SK-N-SH (cell line): ENCODE measurements at regions not wholly inside any gene's neighbourhood (a gene's known extent, or its start where the extent isn't known, plus 50 kb on each side); places are given as distances from the start of the nearest gene placed in this dataset.

Experiments
- CTCF ChIA-PET: fragments of 300-600, 350-600 bp; formaldehyde crosslinking; extraction: SDS; loops from one replicate; lab custom pipeline; 2021; lab: Yijun Ruan, JAX
- POLR2A ChIA-PET: fragments of 350-600 bp; sonication (Branson Sonifier 250); formaldehyde crosslinking; extraction: SDS; loops from one replicate; lab custom pipeline; 2020; ENCODE audit warnings: antibody characterized with exemption, inconsistent platforms; lab: Yijun Ruan, JAX
- DNase-seq: peaks from one replicate; pipeline ENCODE4 v3.0.0; 2012
- H2AFZ ChIP-seq: fragments of 200-600 bp; sonication (generic); 2 replicates; pipeline ENCODE4 v1.8.1; 2016; ENCODE audit warnings: antibody characterized with exemption, mild to moderate bottlenecking, low read depth
- H3F3A ChIP-seq: fragments of 200-600 bp; sonication (generic); replicated peaks from 2 replicates; pipeline ENCODE3; 2016; ENCODE audit warnings: antibody characterized with exemption, mild to moderate bottlenecking; ENCODE audit not compliant: insufficient read depth
- H3K27ac ChIP-seq, 2 experiments: fragments of 200-500 bp in 1 of 2; fragments of 200-600 bp in 1 of 2; sonication (Bioruptor generic) in 1 of 2; sonication (generic), shearing (Covaris generic) in 1 of 2; 2 replicates each; pipeline versions ENCODE4 v1.5.1 to v1.6.1; 2014 to 2016; ENCODE audit warnings: low read depth in 2 of 2, inconsistent platforms in 1 of 2, low read length in 1 of 2, mild to moderate bottlenecking in 1 of 2, mixed read lengths in 1 of 2
- H3K27me3 ChIP-seq: fragments of 200-600 bp; sonication (generic), shearing (Covaris generic); 2 replicates; pipeline ENCODE4 v1.6.1; 2016; ENCODE audit warnings: mixed run types; ENCODE audit not compliant: insufficient read depth
- H3K36me3 ChIP-seq, 2 experiments: fragments of 200-500 bp in 1 of 2; fragments of 200-600 bp in 1 of 2; sonication (Bioruptor generic) in 1 of 2; sonication (generic) in 1 of 2; replicated peaks in 1 of 2; 2 replicates each; pipeline versions ENCODE3 to v1.5.1; 2014 to 2016; ENCODE audit warnings: low read length in 1 of 2, mild to moderate bottlenecking in 1 of 2; ENCODE audit not compliant: insufficient read depth in 2 of 2, control insufficient read depth in 1 of 2
- H3K4me1 ChIP-seq, 2 experiments: fragments of 200-500 bp in 1 of 2; fragments of 200-600 bp in 1 of 2; sonication (Bioruptor generic) in 1 of 2; sonication (generic), shearing (Covaris generic) in 1 of 2; 2 replicates each; pipeline versions ENCODE4 v1.5.1 to v1.6.1; 2014 to 2016; ENCODE audit warnings: low read depth in 1 of 2, low read length in 1 of 2, mixed run types in 1 of 2; ENCODE audit not compliant: insufficient read depth in 2 of 2, control insufficient read depth in 1 of 2
- H3K4me2 ChIP-seq: fragments of 200-600 bp; sonication (generic), shearing (Covaris generic); 2 replicates; pipeline ENCODE4 v1.6.1; 2017; ENCODE audit warnings: mixed run types
- H3K4me3 ChIP-seq, 2 experiments: fragments of 200-500 bp in 1 of 2; fragments of 200-600 bp in 1 of 2; sonication (Bioruptor generic) in 1 of 2; sonication (generic), shearing (Covaris generic) in 1 of 2; 2 replicates each; pipeline versions ENCODE4 v1.5.1 to v1.8.1; 2014 to 2016; ENCODE audit warnings: low read depth in 2 of 2, inconsistent platforms in 1 of 2, low read length in 1 of 2, mild to moderate bottlenecking in 1 of 2, mixed read lengths in 1 of 2, moderate library complexity in 1 of 2
- H3K79me2 ChIP-seq: fragments of 200-600 bp; sonication (generic); 2 replicates; pipeline ENCODE4 v1.8.1; 2017; ENCODE audit warnings: mild to moderate bottlenecking; ENCODE audit not compliant: insufficient read depth
- H3K9ac ChIP-seq: fragments of 200-600 bp; sonication (generic); 2 replicates; pipeline ENCODE4 v1.6.1; 2017; ENCODE audit warnings: mixed run types
- H3K9me2 ChIP-seq: fragments of 200-600 bp; sonication (generic); 2 replicates; pipeline ENCODE4 v1.6.1; 2017; ENCODE audit warnings: mixed run types
- H3K9me3 ChIP-seq: fragments of 200-600 bp; sonication (generic); 2 replicates; pipeline ENCODE4 v1.6.1; 2017; ENCODE audit warnings: mixed run types, mild to moderate bottlenecking, moderate library complexity
- H4K20me1 ChIP-seq: fragments of 200-600 bp; sonication (generic); 2 replicates; pipeline ENCODE4 v1.6.1; 2017; ENCODE audit warnings: mild to moderate bottlenecking, mixed run types; ENCODE audit not compliant: insufficient read depth
- CHD2 ChIP-seq: fragments of 150-350 bp; IDR thresholded peaks from 2 replicates; pipeline ENCODE4 v1.6.1; 2018; ENCODE audit warnings: low read length; ENCODE audit not compliant: partially characterized antibody
- CTCF ChIP-seq: fragments of 200-600 bp; sonication (generic); IDR thresholded peaks from 2 replicates; pipeline ENCODE4 v1.6.1; 2017; ENCODE audit warnings: antibody characterized with exemption, mild to moderate bottlenecking, moderate library complexity
- ELF1 ChIP-seq: IDR thresholded peaks from 2 replicates; pipeline ENCODE4 v1.4.0; 2012
- EP300 ChIP-seq, 2 experiments: IDR thresholded peaks; 2 replicates each; pipeline versions ENCODE4 v1.4.0 to v1.6.1; 2012; ENCODE audit warnings: borderline replicate concordance in 1 of 2, low read depth in 1 of 2, low read length in 1 of 2
- GATA2 ChIP-seq: sonication (generic); formaldehyde crosslinking; IDR thresholded peaks from 2 replicates; pipeline ENCODE4 v1.5.0; 2020; ENCODE audit warnings: mild to moderate bottlenecking, missing genetic modification reagents
- JUND ChIP-seq: IDR thresholded peaks from 2 replicates; pipeline ENCODE4 v1.4.0; 2012
- MAX ChIP-seq: IDR thresholded peaks from 2 replicates; pipeline ENCODE4 v1.4.0; 2012; ENCODE audit warnings: low read depth
- NFIC ChIP-seq: IDR thresholded peaks from 2 replicates; pipeline ENCODE4 v1.4.0; 2012; ENCODE audit warnings: borderline replicate concordance
- NRF1 ChIP-seq: IDR thresholded peaks from 2 replicates; pipeline ENCODE4 v1.6.1; 2012; ENCODE audit warnings: low read depth, mild to moderate bottlenecking, low read length
- POLR2AphosphoS5 ChIP-seq: IDR thresholded peaks from 2 replicates; pipeline ENCODE4 v1.6.1; 2012; ENCODE audit warnings: low read depth, low read length
- RAD21 ChIP-seq: IDR thresholded peaks from 2 replicates; pipeline ENCODE4 v1.6.1; 2012; ENCODE audit warnings: mild to moderate bottlenecking, low read length
- RCOR1 ChIP-seq: fragments of 150-350 bp; IDR thresholded peaks from 2 replicates; pipeline ENCODE4 v1.6.1; 2017; ENCODE audit warnings: antibody characterized with exemption, low read length
- RFX5 ChIP-seq: IDR thresholded peaks from 2 replicates; pipeline ENCODE4 v1.6.1; 2012; ENCODE audit warnings: mild to moderate bottlenecking, improper control_type of control experiment, low read length
- SMC3 ChIP-seq: IDR thresholded peaks from 2 replicates; pipeline ENCODE4 v1.6.1; 2012; ENCODE audit warnings: low read depth, low read length, improper control_type of control experiment
- TCF12 ChIP-seq: IDR thresholded peaks from 2 replicates; pipeline ENCODE4 v1.4.0; 2012
- TEAD4 ChIP-seq: IDR thresholded peaks from 2 replicates; pipeline ENCODE4 v1.4.0; 2012; ENCODE audit warnings: mild to moderate bottlenecking, borderline replicate concordance; ENCODE audit not compliant: insufficient read depth
- USF1 ChIP-seq: IDR thresholded peaks from 2 replicates; pipeline ENCODE4 v1.4.0; 2012; ENCODE audit warnings: low read depth, borderline replicate concordance
- ZBTB33 ChIP-seq: IDR thresholded peaks from 2 replicates; pipeline ENCODE4 v1.4.0; 2012; ENCODE audit warnings: low read depth, borderline replicate concordance
- WGBS: methylation state at CpG from one replicate; pipeline ENCODE4 v1.1.6; 2017; ENCODE audit warnings: low lambda C conversion rate; 5-methylcytosine and 5-hydroxymethylcytosine counted together

- Histone ChIP-seq H3K4me1 (no peaks in the 10 kb centered on the region), H3K9ac (no peak overlapping the region), H3K4me3 (no peak overlapping the region), H2AFZ (no peak overlapping the region), H3K27ac (no peak overlapping the region), H3K79me2 (no peaks in the 10 kb centered on the region), H3K4me2 (no peak overlapping the region), H4K20me1 (no peaks in the 10 kb centered on the region), H3K27me3 (no peaks in the 10 kb centered on the region), H3K9me2 (no peaks in the 10 kb centered on the region), H3K9me3 (no peaks in the 10 kb centered on the region), H3K36me3 (no peaks in the 10 kb centered on the region), H3F3A (no peaks in the 10 kb centered on the region)
- ChIA-PET CTCF (no interaction called here), POLR2A (no interaction called here)
- WGBS = 16% methylated on average over 3 of the region's 3 CpGs
- no peak for TF ChIP-seq GATA2
- no peak for TF ChIP-seq NFIC
- TF ChIP-seq MAX = no peak
- no peak for TF ChIP-seq SMC3
- TF ChIP-seq EP300 (IDR thresholded peaks at IDR 0.05; ENCODE audit: borderline replicate concordance in 1 of 2, low read depth in 1 of 2, low read length in 1 of 2) = no peak
- TF ChIP-seq CHD2 = no peak
- TF ChIP-seq CTCF = no peak
- no peak for DNase-seq
Measured at GRCh38 chr11:24286238-24286637, 210.6 kb upstream of the LUZP2 start.

GRCh38 chr11:24289301-24289700, 207.6 kb upstream of the LUZP2 start:
- no peak overlapping the region for H3K9ac ChIP-seq
- no peaks in the 10 kb centered on the region for H4K20me1 ChIP-seq
- no peak overlapping the region for H3K4me2 ChIP-seq
- no peaks in the 10 kb centered on the region for H3K4me1 ChIP-seq
- H3K27me3 ChIP-seq = no peaks in the 10 kb centered on the region
- no peaks in the 10 kb centered on the region for H3F3A ChIP-seq
- H3K79me2 ChIP-seq = no peaks in the 10 kb centered on the region
- H2AFZ ChIP-seq = no peak overlapping the region
- WGBS = 21% methylated on average over 1 of the region's 1 CpG
- H3K9me3 ChIP-seq = no peaks in the 10 kb centered on the region
- ChIA-PET POLR2A (no interaction called here), CTCF (no interaction called here)
- no peak overlapping the region for H3K4me3 ChIP-seq
- no peaks in the 10 kb centered on the region for H3K9me2 ChIP-seq
- TF ChIP-seq TEAD4 (no peak), USF1 (no peak), RFX5 (no peak), RCOR1 (no peak), NRF1 (no peak), TCF12 (no peak), JUND (no peak), RAD21 (no peak), SMC3 (no peak), ZBTB33 (no peak), POLR2AphosphoS5 (no peak), ELF1 (no peak)
- TF ChIP-seq, all 33 proteins: peak for 0
- H3K27ac ChIP-seq = no peak overlapping the region
- H3K36me3 ChIP-seq = no peaks in the 10 kb centered on the region
- DNase-seq = no peak
